DND-41 (cell line): ENCODE measurements at regions not wholly inside any gene's neighbourhood (a gene's known extent, or its start where the extent isn't known, plus 50 kb on each side); places are given as distances from the start of the nearest gene placed in this dataset.

Source experiments
- CTCF ChIP-seq: IDR thresholded peaks from 2 replicates; pipeline ENCODE4 v1.5.1; 2012; ENCODE audit warnings: borderline replicate concordance, low read length, moderate library complexity, mild to moderate bottlenecking; ENCODE audit not compliant: poor library complexity, severe bottlenecking; ENCODE audit errors: extremely low read depth
- EZH2 ChIP-seq: IDR thresholded peaks from 3 replicates; pipeline ENCODE4 v1.6.1; 2012; ENCODE audit warnings: borderline replicate concordance, low read depth, mild to moderate bottlenecking, moderate library complexity, low read length, inconsistent platforms; ENCODE audit not compliant: severe bottlenecking

GRCh38 chr1:79877086-79877485 is 870.6 kb upstream of the ADGRL4 start:
- TF ChIP-seq CTCF (no peak), EZH2 (no peak)
